HEK293 (cell line): ENCODE measurements at regions not wholly inside any gene's neighbourhood (a gene's known extent, or its start where the extent isn't known, plus 50 kb on each side); places are given as distances from the start of the nearest gene placed in this dataset.

ENCODE experiments used
- CTCF ChIA-PET: fragments of 350-600 bp; formaldehyde crosslinking; extraction: SDS; loops from one replicate; lab custom pipeline; 2021; ENCODE audit warnings: antibody characterized with exemption; lab: Yijun Ruan, JAX
- POLR2A ChIA-PET: fragments of 300-600 bp; formaldehyde crosslinking; extraction: SDS; loops from one replicate; lab custom pipeline; 2020; ENCODE audit warnings: antibody characterized with exemption, inconsistent platforms; lab: Yijun Ruan, JAX
- H3K27ac ChIP-seq: fragments of 200-500 bp; sonication (Bioruptor generic); 2 replicates; pipeline ENCODE4 v1.5.1; 2014; ENCODE audit warnings: low read depth, low read length, control low read depth, inconsistent platforms; ENCODE audit errors: extremely low read depth
- H3K36me3 ChIP-seq, 2 experiments: fragments of 200-500 bp in 1 of 2; sonication (Bioruptor generic) in 1 of 2; 1 replicate in 1 of 2; 2 replicates in 1 of 2; pipeline ENCODE4 v1.5.1; 2014 to 2017; ENCODE audit warnings: inconsistent platforms in 2 of 2, low read length in 2 of 2; ENCODE audit not compliant: control insufficient read depth in 2 of 2, insufficient read depth in 1 of 2
- H3K4me1 ChIP-seq: fragments of 200-500 bp; sonication (Bioruptor generic); 2 replicates; pipeline ENCODE4 v1.5.1; 2014; ENCODE audit warnings: mild to moderate bottlenecking, low read length, inconsistent platforms; ENCODE audit not compliant: control insufficient read depth, insufficient read depth
- H3K4me3 ChIP-seq: 2 replicates; pipeline ENCODE4 v1.5.1; 2011; ENCODE audit warnings: low read depth, mild to moderate bottlenecking, control low read depth, low read length, moderate library complexity
- H3K9me3 ChIP-seq: fragments of 200-500 bp; sonication (Bioruptor generic); 2 replicates; pipeline ENCODE4 v1.5.1; 2014; ENCODE audit warnings: low read depth, low read length, inconsistent platforms; ENCODE audit not compliant: control insufficient read depth, insufficient read depth
- BCL11B ChIP-seq: fragments of 450-650 bp; formaldehyde crosslinking; IDR thresholded peaks from 2 replicates; pipeline ENCODE4 v1.5.1; 2016; ENCODE audit warnings: low read depth, missing biosample characterization, missing genetic modification characterization
- PRDM1 ChIP-seq: fragments of 450-650 bp; formaldehyde crosslinking; IDR thresholded peaks from 2 replicates; pipeline ENCODE4; 2016; ENCODE audit warnings: missing biosample characterization, missing genetic modification characterization
- SCRT1 ChIP-seq: fragments of 450-650 bp; formaldehyde crosslinking; IDR thresholded peaks from 2 replicates; pipeline ENCODE4 v1.5.1; 2016; ENCODE audit warnings: missing biosample characterization, missing genetic modification characterization, borderline replicate concordance
- SCRT2 ChIP-seq: fragments of 450-650 bp; formaldehyde crosslinking; IDR thresholded peaks from 2 replicates; pipeline ENCODE4 v1.5.1; 2016; ENCODE audit warnings: missing biosample characterization, missing genetic modification characterization
- TCF7L2 ChIP-seq: IDR thresholded peaks from 2 replicates; pipeline ENCODE4 v1.6.1; 2011; ENCODE audit warnings: low read depth, mild to moderate bottlenecking, inconsistent platforms, low read length, moderate library complexity, borderline replicate concordance
- YY1 ChIP-seq: fragments of 450-650 bp; formaldehyde crosslinking; IDR thresholded peaks from 2 replicates; pipeline ENCODE4 v1.5.1; 2018; ENCODE audit warnings: missing biosample characterization, missing genetic modification characterization
- ZBTB6 ChIP-seq: fragments of 450-650 bp; formaldehyde crosslinking; IDR thresholded peaks from 2 replicates; pipeline ENCODE4 v1.5.1; 2017; ENCODE audit warnings: missing biosample characterization, missing genetic modification characterization
- ZFP3 ChIP-seq: fragments of 450-650 bp; formaldehyde crosslinking; IDR thresholded peaks from 2 replicates; pipeline ENCODE4 v1.5.1; 2016; ENCODE audit warnings: low read depth, missing biosample characterization, missing genetic modification characterization
- ZFP37 ChIP-seq: fragments of 450-650 bp; formaldehyde crosslinking; IDR thresholded peaks from 2 replicates; pipeline ENCODE4 v1.5.1; 2016; ENCODE audit warnings: missing biosample characterization, missing genetic modification characterization
- ZIC2 ChIP-seq: fragments of 450-650 bp; formaldehyde crosslinking; IDR thresholded peaks from 2 replicates; pipeline ENCODE4 v1.5.1; 2016; ENCODE audit warnings: missing biosample characterization, missing genetic modification characterization
- ZNF114 ChIP-seq: fragments of 450-650 bp; formaldehyde crosslinking; IDR thresholded peaks from 2 replicates; pipeline ENCODE4 v1.5.0; 2017; ENCODE audit warnings: missing biosample characterization, missing genetic modification characterization
- ZNF148 ChIP-seq: fragments of 450-650 bp; formaldehyde crosslinking; IDR thresholded peaks from 2 replicates; pipeline ENCODE4 v1.5.0; 2017; ENCODE audit warnings: missing biosample characterization, missing genetic modification characterization, borderline replicate concordance
- ZNF155 ChIP-seq: fragments of 450-650 bp; formaldehyde crosslinking; IDR thresholded peaks from 2 replicates; pipeline ENCODE4 v1.5.1; 2016; ENCODE audit warnings: missing biosample characterization, missing genetic modification characterization
- ZNF211 ChIP-seq: fragments of 450-650 bp; formaldehyde crosslinking; IDR thresholded peaks from 2 replicates; pipeline ENCODE4 v1.5.1; 2016; ENCODE audit warnings: low read depth, missing biosample characterization, missing genetic modification characterization
- ZNF23 ChIP-seq: fragments of 450-650 bp; formaldehyde crosslinking; IDR thresholded peaks from 2 replicates; pipeline ENCODE4 v1.5.1; 2016; ENCODE audit warnings: missing biosample characterization, missing genetic modification characterization, borderline replicate concordance
- ZNF302 ChIP-seq: fragments of 450-650 bp; formaldehyde crosslinking; IDR thresholded peaks from 2 replicates; pipeline ENCODE4 v1.5.1; 2016; ENCODE audit warnings: missing biosample characterization, missing genetic modification characterization, low read depth
- ZNF398 ChIP-seq: fragments of 450-650 bp; formaldehyde crosslinking; IDR thresholded peaks from 2 replicates; pipeline ENCODE4 v1.5.1; 2017; ENCODE audit warnings: missing biosample characterization, missing genetic modification characterization
- ZNF521 ChIP-seq: fragments of 450-650 bp; formaldehyde crosslinking; IDR thresholded peaks from 2 replicates; pipeline ENCODE4 v1.5.1; 2017; ENCODE audit warnings: missing biosample characterization, mild to moderate bottlenecking, missing genetic modification characterization
- ZNF610 ChIP-seq: fragments of 450-650 bp; formaldehyde crosslinking; IDR thresholded peaks from 2 replicates; pipeline ENCODE4 v1.5.1; 2016; ENCODE audit warnings: missing biosample characterization, missing genetic modification characterization, borderline replicate concordance
- ZNF670 ChIP-seq: fragments of 450-650 bp; formaldehyde crosslinking; IDR thresholded peaks from 2 replicates; pipeline ENCODE4 v1.5.1; 2016; ENCODE audit warnings: missing biosample characterization, missing genetic modification characterization, low read depth
- TF ChIP-seq, protein P1 (sequence below): fragments of 450-650 bp; formaldehyde crosslinking; IDR thresholded peaks from 2 replicates; pipeline ENCODE4 v1.5.1; 2016; ENCODE audit warnings: missing biosample characterization, missing genetic modification characterization
- TF ChIP-seq, protein P2 (sequence below): fragments of 450-650 bp; formaldehyde crosslinking; IDR thresholded peaks from 2 replicates; pipeline ENCODE4 v1.5.1; 2016; ENCODE audit warnings: missing biosample characterization, missing genetic modification characterization

DNA sequence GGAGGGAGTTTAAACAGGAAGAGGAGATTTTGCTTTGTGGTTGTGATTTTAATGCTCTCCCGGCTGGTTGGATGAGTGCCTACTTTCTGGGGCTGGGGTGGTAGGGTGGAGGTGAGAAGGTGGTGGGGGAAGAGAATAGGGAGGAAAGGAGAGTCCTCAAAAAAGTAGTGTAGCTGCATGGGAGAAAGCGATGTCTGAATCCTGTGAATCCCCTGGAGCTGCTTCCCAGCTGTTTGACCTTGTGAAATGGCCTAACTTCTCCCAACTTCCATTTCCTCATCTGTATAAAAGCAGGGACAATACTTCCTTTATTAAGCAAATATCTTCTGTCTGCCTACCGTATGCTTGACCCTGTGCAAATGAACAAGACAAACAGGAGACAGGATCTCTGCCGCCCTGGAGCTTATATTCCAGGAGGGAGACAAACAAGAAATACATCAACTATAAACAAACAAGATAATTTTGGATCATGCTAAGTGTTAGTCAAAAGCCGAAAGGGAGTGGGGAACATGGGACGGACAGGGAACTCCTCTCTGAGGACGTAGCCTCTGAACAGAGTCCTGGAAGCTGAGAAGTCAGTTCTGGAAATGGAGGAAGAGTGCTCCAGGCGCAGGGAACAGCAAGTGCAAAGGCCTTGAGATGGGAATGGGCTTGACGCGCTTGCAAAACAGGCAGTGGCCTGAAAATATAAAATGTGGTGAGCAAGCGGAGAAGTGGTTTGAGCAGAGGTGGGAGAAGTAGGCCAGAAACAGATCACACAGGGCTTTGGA is 103.5 kb downstream of the SPRY4 start:
- Histone ChIP-seq H3K36me3 (no peaks in the 10 kb centered on the region), H3K27ac (no peak overlapping the region), H3K4me3 (no peak overlapping the region), H3K4me1 (peaks cover 25% of the 10 kb centered on the region), H3K9me3 (no peaks in the 10 kb centered on the region)
- TF ChIP-seq ZNF398 (tag by site-specific recombination) (peak; percentile 89), SCRT2 (tag by site-specific recombination) (no peak)
- POLR2A ChIA-PET, result no interaction called here
- CTCF ChIA-PET, result interaction anchor here (1.0 kb wide), 1 partner anchor 70 kb away, joined by 6 read pairs; no protein-coding TSS in a partner anchor

GRCh38 chr5:142219146-142219545 is 105.7 kb downstream of the SPRY4 start:
- H3K4me3 ChIP-seq, result no peak overlapping the region
- TF ChIP-seq, protein P1, sequence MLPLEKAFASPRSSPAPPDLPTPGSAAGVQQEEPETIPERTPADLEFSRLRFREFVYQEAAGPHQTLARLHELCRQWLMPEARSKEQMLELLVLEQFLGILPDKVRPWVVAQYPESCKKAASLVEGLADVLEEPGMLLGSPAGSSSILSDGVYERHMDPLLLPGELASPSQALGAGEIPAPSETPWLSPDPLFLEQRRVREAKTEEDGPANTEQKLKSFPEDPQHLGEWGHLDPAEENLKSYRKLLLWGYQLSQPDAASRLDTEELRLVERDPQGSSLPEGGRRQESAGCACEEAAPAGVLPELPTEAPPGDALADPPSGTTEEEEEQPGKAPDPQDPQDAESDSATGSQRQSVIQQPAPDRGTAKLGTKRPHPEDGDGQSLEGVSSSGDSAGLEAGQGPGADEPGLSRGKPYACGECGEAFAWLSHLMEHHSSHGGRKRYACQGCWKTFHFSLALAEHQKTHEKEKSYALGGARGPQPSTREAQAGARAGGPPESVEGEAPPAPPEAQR (tag by site-specific recombination), result no peak
- TF ChIP-seq ZNF670 (tag by site-specific recombination) (no peak), YY1 (tag by site-specific recombination) (no peak), ZNF155 (tag by site-specific recombination) (no peak), PRDM1 (tag by site-specific recombination) (no peak), ZFP3 (tag by site-specific recombination) (no peak), ZNF114 (tag by site-specific recombination) (no peak), SCRT2 (tag by site-specific recombination) (no peak), SCRT1 (tag by site-specific recombination) (no peak), ZNF610 (no peak), ZNF211 (no peak)
- TF ChIP-seq, protein P2, sequence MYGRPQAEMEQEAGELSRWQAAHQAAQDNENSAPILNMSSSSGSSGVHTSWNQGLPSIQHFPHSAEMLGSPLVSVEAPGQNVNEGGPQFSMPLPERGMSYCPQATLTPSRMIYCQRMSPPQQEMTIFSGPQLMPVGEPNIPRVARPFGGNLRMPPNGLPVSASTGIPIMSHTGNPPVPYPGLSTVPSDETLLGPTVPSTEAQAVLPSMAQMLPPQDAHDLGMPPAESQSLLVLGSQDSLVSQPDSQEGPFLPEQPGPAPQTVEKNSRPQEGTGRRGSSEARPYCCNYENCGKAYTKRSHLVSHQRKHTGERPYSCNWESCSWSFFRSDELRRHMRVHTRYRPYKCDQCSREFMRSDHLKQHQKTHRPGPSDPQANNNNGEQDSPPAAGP (tag by site-specific recombination), result no peak
- H3K9me3 ChIP-seq, result no peaks in the 10 kb centered on the region
- H3K4me1 ChIP-seq, result peaks cover 24% of the 10 kb centered on the region
- ChIA-PET CTCF (no interaction called here), POLR2A (no interaction called here)
- no peaks in the 10 kb centered on the region for H3K36me3 ChIP-seq
- H3K27ac ChIP-seq, result no peak overlapping the region

DNA sequence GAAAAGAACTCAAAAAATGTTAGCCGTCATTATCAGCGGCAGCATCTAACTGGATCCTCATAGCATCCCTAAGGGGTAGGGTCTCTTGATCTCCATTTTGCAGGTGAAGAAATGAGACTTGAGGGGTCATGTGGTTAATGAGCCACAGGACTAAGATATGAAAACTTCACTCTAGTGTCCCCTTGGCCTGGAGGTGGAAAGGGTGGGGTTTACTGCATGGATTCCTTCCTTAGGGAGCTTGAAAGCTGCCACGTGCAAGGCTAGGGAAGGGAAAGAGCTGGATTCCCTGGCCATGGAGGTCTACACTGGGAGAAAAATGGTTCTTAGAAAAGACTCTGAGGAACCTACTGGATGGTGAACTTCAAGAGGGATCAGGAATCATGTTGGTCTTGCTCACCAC is 107.9 kb downstream of the SPRY4 start:
- H3K27ac ChIP-seq, result no peak overlapping the region
- no peaks in the 10 kb centered on the region for H3K36me3 ChIP-seq
- ChIA-PET CTCF (interaction anchor here (0.6 kb wide), 2 partner anchors 39 to 664 kb away, joined by 3 read pairs; no protein-coding TSS in a partner anchor), POLR2A (interaction anchor here (1.0 kb wide), 1 partner anchor 141 kb away, joined by 3 read pairs; no protein-coding TSS in a partner anchor)
- H3K4me3 ChIP-seq, result no peak overlapping the region
- no peaks in the 10 kb centered on the region for H3K9me3 ChIP-seq
- peaks cover 9% of the 10 kb centered on the region for H3K4me1 ChIP-seq
- TF ChIP-seq BCL11B (no peak), TCF7L2 (no peak), ZNF521 (tag by site-specific recombination) (no peak), SCRT2 (tag by site-specific recombination) (no peak), ZBTB6 (tag by site-specific recombination) (no peak), ZNF302 (tag by site-specific recombination) (no peak), ZFP37 (no peak), ZNF148 (no peak), ZNF23 (tag by site-specific recombination) (no peak), ZIC2 (tag by site-specific recombination) (no peak)
